ENCODE measurements at regions not wholly inside any gene's neighbourhood (a gene's known extent, or its start where the extent isn't known, plus 50 kb on each side); places are given as distances from the start of the nearest gene placed in this dataset.
"Not testable (repeated sequence)": the region's sequence is repeated elsewhere in the genome, so short reads cannot be mapped to it uniquely, and the experiment has no call there.

DNA sequence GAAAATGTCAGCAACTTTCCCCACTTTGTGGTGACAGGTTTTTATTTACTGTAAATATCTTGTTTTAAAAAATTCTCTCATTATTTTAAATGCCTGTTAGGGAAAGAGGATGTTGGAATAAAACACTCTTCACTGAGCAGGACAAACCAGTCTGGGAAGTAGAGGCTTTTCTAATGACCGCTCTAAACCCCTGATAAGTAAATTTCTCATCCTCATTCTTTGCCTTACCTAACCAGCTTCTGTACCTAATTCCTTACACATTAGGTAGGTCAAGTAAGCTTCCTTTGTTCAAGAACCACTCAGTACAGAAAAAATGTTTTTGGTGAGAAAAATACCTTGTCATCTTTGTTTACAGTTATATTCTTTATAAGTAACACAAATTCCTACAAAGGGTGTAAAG is 143.6 kb downstream of the GPR85 start:
- no peak overlapping the region for H3K27ac Mint-ChIP-seq
- H3K4me3 Mint-ChIP-seq, result no peak overlapping the region
- H3K4me1 Mint-ChIP-seq, result peaks cover 10% of the 10 kb centered on the region
- no peaks in the 10 kb centered on the region for H3K9me3 Mint-ChIP-seq
- H3K27me3 Mint-ChIP-seq (ENCODE audit: low read depth), result no peaks in the 10 kb centered on the region
- no peaks in the 10 kb centered on the region for H3K36me3 Mint-ChIP-seq (ENCODE audit: low read depth)
- TF ChIP-seq, protein P1, sequence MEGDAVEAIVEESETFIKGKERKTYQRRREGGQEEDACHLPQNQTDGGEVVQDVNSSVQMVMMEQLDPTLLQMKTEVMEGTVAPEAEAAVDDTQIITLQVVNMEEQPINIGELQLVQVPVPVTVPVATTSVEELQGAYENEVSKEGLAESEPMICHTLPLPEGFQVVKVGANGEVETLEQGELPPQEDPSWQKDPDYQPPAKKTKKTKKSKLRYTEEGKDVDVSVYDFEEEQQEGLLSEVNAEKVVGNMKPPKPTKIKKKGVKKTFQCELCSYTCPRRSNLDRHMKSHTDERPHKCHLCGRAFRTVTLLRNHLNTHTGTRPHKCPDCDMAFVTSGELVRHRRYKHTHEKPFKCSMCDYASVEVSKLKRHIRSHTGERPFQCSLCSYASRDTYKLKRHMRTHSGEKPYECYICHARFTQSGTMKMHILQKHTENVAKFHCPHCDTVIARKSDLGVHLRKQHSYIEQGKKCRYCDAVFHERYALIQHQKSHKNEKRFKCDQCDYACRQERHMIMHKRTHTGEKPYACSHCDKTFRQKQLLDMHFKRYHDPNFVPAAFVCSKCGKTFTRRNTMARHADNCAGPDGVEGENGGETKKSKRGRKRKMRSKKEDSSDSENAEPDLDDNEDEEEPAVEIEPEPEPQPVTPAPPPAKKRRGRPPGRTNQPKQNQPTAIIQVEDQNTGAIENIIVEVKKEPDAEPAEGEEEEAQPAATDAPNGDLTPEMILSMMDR (IDR thresholded peaks at IDR 0.05; ENCODE audit: unreplicated experiment in 3 of 3), result no peak

DNA sequence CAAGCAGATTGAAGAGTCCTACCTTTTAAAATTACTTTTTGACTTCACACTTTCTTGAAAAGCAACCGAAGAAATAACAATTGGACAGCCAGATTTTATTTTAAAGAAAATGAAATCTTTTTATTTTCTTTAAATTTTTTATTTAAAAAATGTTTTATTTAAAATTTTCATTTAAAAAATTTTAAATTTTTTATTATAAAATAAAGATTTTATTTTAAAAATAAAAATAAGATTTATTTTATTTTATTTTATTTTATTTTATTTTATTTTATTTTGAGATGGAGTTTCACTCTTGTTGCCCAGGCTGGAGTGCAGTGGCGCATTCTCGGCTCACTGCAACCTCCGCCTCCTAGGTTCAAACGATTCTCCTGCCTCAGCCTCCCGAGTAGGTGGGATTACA is 144.5 kb downstream of the GPR85 start:
- H3K36me3 Mint-ChIP-seq (ENCODE audit: low read depth); H3K4me3 Mint-ChIP-seq; H3K27me3 Mint-ChIP-seq (ENCODE audit: low read depth); H3K9me3 Mint-ChIP-seq; H3K27ac Mint-ChIP-seq: not testable (repeated sequence)
- peaks cover 12% of the 10 kb centered on the region for H3K4me1 Mint-ChIP-seq

DNA sequence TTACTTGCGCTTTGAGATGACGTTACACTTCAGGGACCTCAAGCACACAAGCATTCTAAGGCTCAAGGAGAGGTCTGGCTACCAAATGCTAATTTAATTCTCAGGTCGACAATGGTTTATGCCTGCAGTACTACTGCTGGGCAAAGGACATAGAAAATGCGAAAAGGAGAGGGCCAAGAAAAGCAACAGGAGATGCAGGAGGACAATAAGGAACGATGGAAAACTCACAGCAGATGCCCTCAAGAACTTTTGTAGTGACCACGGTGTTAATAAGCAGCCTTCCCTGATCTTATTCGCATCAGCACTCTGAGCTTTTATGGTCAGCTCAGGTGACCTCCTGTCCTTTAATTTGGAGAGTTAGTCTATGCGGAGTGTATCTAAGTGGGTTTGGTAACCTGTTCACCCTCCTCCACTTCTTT is 146.3 kb downstream of the GPR85 start:
- Mint-ChIP-seq H3K4me3 (peak overlapping the region; percentile 84 to 89 (median 87)), H3K36me3 (ENCODE audit: low read depth) (peaks cover 6% of the 10 kb centered on the region), H3K4me1 (peaks cover 20% of the 10 kb centered on the region), H3K9me3 (no peaks in the 10 kb centered on the region), H3K27ac (peak overlapping the region; percentile 90 to 96 (median 94)), H3K27me3 (ENCODE audit: low read depth) (no peaks in the 10 kb centered on the region)
- TF ChIP-seq, protein P1 (IDR thresholded peaks at IDR 0.05; ENCODE audit: unreplicated experiment in 3 of 3), result no peak

DNA sequence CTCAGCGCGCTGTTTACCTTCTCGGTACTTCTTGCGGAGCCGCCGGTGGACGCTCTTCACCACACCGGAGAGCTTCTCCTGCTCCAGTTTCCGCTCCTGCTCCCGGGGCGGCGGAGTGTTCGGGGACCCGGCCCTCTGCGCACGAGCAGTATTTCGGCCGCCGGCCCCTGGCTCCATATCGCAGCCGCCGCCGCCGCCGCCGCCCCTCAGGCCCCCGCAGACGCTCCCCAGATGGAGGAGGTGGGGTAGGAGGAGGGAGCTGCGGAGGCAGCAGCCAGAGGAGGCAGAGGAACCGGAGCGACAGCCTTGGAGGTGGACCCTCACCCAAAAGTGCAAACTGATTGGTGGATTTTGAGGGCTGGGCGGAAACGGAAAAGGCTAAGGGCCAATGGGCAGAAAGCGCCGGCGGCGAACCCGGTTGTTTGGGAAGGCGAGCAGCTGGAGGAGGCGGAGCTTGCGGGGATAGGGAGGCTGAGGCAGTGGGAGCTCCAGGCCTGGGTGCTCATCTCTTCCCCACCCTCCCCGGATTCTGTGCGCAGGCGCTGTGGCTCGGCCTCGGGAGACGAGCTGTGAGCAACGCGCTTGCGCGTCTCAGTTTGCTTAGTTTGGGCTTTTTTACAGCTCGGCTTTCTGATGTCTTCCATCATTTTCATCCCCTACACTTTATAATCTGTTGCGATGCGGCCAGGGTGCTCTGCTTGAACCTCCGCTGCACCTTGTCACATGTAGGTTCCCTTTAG is 146.9 kb downstream of the GPR85 start:
- Mint-ChIP-seq H3K27ac (peak overlapping the region; percentile 90 to 96 (median 94)), H3K4me1 (peaks cover 24% of the 10 kb centered on the region), H3K36me3 (ENCODE audit: low read depth) (peaks cover 10% of the 10 kb centered on the region), H3K27me3 (ENCODE audit: low read depth) (no peaks in the 10 kb centered on the region), H3K9me3 (no peaks in the 10 kb centered on the region), H3K4me3 (peak overlapping the region; percentile 84 to 89 (median 87))
- TF ChIP-seq, protein P1 (IDR thresholded peaks at IDR 0.05; ENCODE audit: unreplicated experiment in 3 of 3), result no peak

DNA sequence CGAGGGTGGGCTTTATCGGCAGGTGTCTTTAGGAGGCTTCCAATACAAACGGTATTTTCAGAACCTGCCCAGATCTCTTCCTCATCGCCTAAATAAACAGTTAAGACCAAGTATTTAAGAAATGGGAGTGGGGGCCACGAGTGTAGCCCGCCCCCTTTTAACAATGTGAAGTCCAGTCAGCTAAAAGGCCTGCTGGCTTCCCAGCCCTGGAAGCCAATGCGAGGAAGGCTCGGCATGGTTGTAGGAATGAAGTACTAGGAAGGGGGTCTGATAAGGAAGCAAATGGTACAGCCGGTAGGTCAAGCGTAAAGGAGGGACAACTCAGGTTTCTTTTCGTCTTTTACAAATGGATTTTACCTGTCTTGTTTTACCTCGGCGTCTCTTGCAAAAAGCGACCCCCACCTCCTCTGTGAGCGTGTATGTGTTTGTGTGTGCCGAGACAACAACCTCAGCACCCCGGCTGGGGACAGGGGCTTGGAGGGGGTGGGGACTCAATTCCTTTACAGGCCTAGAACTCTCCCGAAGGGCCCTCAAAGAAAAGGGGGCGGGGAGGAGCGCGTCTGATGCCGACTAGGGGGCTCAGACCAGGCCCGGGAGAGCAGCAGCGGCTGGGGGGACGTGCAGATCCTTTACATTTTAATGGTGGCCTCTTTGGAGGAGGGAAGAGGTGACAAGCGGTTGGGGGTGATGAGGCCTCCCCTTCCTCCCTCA is 147.6 kb downstream of the GPR85 start:
- H3K4me1 Mint-ChIP-seq, result peaks cover 25% of the 10 kb centered on the region
- TF ChIP-seq, protein P1 (IDR thresholded peaks at IDR 0.05; ENCODE audit: unreplicated experiment in 3 of 3), result no peak
- H3K27me3 Mint-ChIP-seq (ENCODE audit: low read depth), result no peaks in the 10 kb centered on the region
- peak overlapping the region; percentile 90 to 96 (median 94) for H3K27ac Mint-ChIP-seq
- peak overlapping the region; percentile 84 to 89 (median 87) for H3K4me3 Mint-ChIP-seq
- peaks cover 15% of the 10 kb centered on the region for H3K36me3 Mint-ChIP-seq (ENCODE audit: low read depth)
- no peaks in the 10 kb centered on the region for H3K9me3 Mint-ChIP-seq

DNA sequence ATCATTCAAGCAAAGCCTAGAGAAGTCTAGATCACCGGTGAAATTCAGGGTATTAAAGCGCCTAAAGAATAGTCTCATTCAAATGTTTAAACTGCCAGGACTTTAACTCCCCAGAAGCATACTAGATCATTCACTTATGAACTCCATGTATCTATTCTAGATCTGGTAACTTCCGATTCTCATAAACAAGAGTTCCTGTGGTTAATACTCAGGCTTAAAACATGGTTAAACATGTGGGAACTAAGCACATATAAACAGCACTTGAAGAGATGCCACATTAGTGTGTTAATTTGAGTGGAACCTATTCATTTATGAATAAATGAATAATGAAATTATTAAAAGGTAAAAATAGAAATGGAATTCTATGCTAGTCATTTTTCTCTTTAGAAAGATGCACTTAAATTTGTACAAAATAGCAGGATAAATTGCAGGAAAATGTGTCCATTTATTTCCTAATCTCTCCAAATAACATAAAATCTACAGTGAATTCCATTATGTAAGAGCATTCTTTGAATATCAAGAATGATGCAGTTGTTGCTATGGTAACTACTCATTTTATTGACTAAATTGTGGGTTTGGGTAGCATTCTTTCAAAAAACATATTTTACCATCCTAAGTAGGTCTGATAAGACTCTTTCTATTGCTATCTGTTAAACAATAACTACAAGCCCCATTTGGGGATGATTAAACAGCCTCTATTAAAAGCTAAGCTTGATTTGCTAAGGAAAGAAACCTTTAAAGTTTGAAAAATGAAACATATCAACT is 147.6 kb upstream of the TMEM168 start:
- Mint-ChIP-seq H3K9me3 (no peaks in the 10 kb centered on the region), H3K27me3 (ENCODE audit: low read depth) (no peaks in the 10 kb centered on the region), H3K27ac (peak overlapping the region; percentile 90 to 96 (median 94)), H3K4me1 (peaks cover 25% of the 10 kb centered on the region), H3K4me3 (peak overlapping the region; percentile 84 to 89 (median 87)), H3K36me3 (ENCODE audit: low read depth) (peaks cover 17% of the 10 kb centered on the region)
- TF ChIP-seq, protein P1 (IDR thresholded peaks at IDR 0.05; ENCODE audit: unreplicated experiment in 3 of 3), result no peak
